K562 (cell line): ENCODE measurements at regions not wholly inside any gene's neighbourhood (a gene's known extent, or its start where the extent isn't known, plus 50 kb on each side); places are given as distances from the start of the nearest gene placed in this dataset.
"Not testable (repeated sequence)": the region's sequence is repeated elsewhere in the genome, so short reads cannot be mapped to it uniquely, and the experiment has no call there.

Experiments used
- ATAC-seq: fragments of 200-7000 bp; cut with Tn5 transposase; 3 replicates; pipeline ENCODE4 v1.9.1; 2020; ENCODE audit warnings: moderate library complexity
- BruUV-seq: library from RNA; stranded (reverse); fragments of 400-500 nt; replicated peaks from 2 replicates; lab custom pipeline; 2021; lab: Mats Ljungman, UMichigan
- CTCF ChIA-PET: fragments of 300-600 bp; formaldehyde crosslinking; extraction: SDS; loops from one replicate; lab custom pipeline; 2021; ENCODE audit warnings: low intra/inter-chr PET ratio; lab: Yijun Ruan, JAX
- POLR2A ChIA-PET: fragments of 300-600, 350-650 bp; sonication (Branson Sonifier 250); formaldehyde crosslinking; extraction: SDS; loops from one replicate; lab custom pipeline; 2021; ENCODE audit warnings: antibody characterized with exemption, inconsistent platforms; lab: Yijun Ruan, JAX
- DNase-seq, 4 experiments: peaks; one replicate each; pipeline versions ENCODE4 v3.0.0 to v3.0.0-alpha.2; 2011 to 2018; ENCODE audit warnings: low spot score in 3 of 4, mixed read lengths in 3 of 4; ENCODE audit errors: extremely low read depth in 1 of 4
- FAIRE-seq: peaks from 2 replicates; lab custom pipeline; 2011; peaks lifted over from hg19 to GRCh38; lab: Jason Lieb, UNC
- H2AFZ ChIP-seq: 2 replicates; pipeline ENCODE4 v1.6.0; 2011; ENCODE audit warnings: low read depth, low read length, control low read depth, inconsistent platforms
- H3K27ac ChIP-seq: fragments of 200-600 bp; 3 replicates; pipeline ENCODE4 v1.8.0; 2011; ENCODE audit warnings: low read depth, mild to moderate bottlenecking, control low read depth, inconsistent platforms, low read length, moderate library complexity, mixed read lengths; ENCODE audit errors: extremely low read depth
- H3K27me3 ChIP-seq, 2 experiments: fragments of 300-600 bp in 1 of 2; 2 replicates in 1 of 2; 3 replicates in 1 of 2; pipeline versions ENCODE4 v1.6.0 to v1.8.0; 2011; ENCODE audit warnings: inconsistent platforms in 2 of 2, low read length in 2 of 2, mild to moderate bottlenecking in 1 of 2, mixed read lengths in 1 of 2, moderate library complexity in 1 of 2; ENCODE audit not compliant: control insufficient read depth in 2 of 2, insufficient read depth in 2 of 2
- H3K36me3 ChIP-seq: fragments of 300-600 bp; 3 replicates; pipeline ENCODE4 v1.8.0; 2011; ENCODE audit warnings: mild to moderate bottlenecking, low read length, inconsistent platforms; ENCODE audit not compliant: control insufficient read depth, insufficient read depth
- H3K4me1 ChIP-seq, 2 experiments: fragments of 200-600 bp in 1 of 2; replicated peaks in 1 of 2; 2 replicates in 1 of 2; 3 replicates in 1 of 2; pipeline versions ENCODE4 v1.5.1 to v1.8.0; 2011; ENCODE audit warnings: inconsistent platforms in 2 of 2, low read length in 2 of 2, mild to moderate bottlenecking in 1 of 2, mixed read lengths in 1 of 2, moderate library complexity in 1 of 2; ENCODE audit not compliant: control insufficient read depth in 2 of 2, insufficient read depth in 2 of 2
- H3K4me2 ChIP-seq: 2 replicates; pipeline ENCODE4 v1.6.1; 2011; ENCODE audit warnings: low read length, control low read depth, inconsistent platforms, mixed read lengths; ENCODE audit not compliant: insufficient read depth
- H3K4me3 ChIP-seq: fragments of 200-600 bp; sonication (generic), shearing (Covaris generic); 2 replicates; pipeline ENCODE4 v1.5.1; 2016; ENCODE audit warnings: control low read depth, inconsistent platforms
- H3K79me2 ChIP-seq: fragments of 200-600 bp; 3 replicates; pipeline ENCODE4 v1.8.0; 2011; ENCODE audit warnings: low read length, inconsistent platforms; ENCODE audit not compliant: control insufficient read depth, insufficient read depth
- H3K9ac ChIP-seq, 2 experiments: 2 replicates each; pipeline versions ENCODE4 v1.6.0 to v1.6.1; 2011; ENCODE audit warnings: low read depth in 2 of 2, low read length in 2 of 2, control low read depth in 1 of 2, inconsistent platforms in 1 of 2, mild to moderate bottlenecking in 1 of 2, mixed read lengths in 1 of 2; ENCODE audit not compliant: insufficient read depth in 1 of 2
- H3K9me1 ChIP-seq: one replicate; pipeline ENCODE4 v1.6.0; 2011; ENCODE audit warnings: inconsistent platforms, mild to moderate bottlenecking, low read length, moderate library complexity; ENCODE audit not compliant: control insufficient read depth, insufficient read depth
- H3K9me3 ChIP-seq: replicated peaks from 2 replicates; pipeline ENCODE4 v1.5.1; 2011; ENCODE audit warnings: low read depth, low read length, inconsistent platforms; ENCODE audit not compliant: control insufficient read depth, insufficient read depth
- H4K20me1 ChIP-seq: replicated peaks from 2 replicates; pipeline ENCODE4 v1.6.1; 2011; ENCODE audit warnings: low read length, inconsistent platforms, mixed read lengths; ENCODE audit not compliant: control insufficient read depth, insufficient read depth
- WGBS: fragments of 100-300 bp; shearing (Covaris generic); methylation state at CpG from one replicate; pipeline ENCODE4 v1.1.6; 2016; ENCODE audit warnings: low coverage, mixed read lengths; ENCODE audit not compliant: insufficient coverage; ENCODE audit errors: missing lambda C conversion rate; 5-methylcytosine and 5-hydroxymethylcytosine counted together
- in situ Hi-C: fragments of 300-500 bp; cut with MboI; formaldehyde crosslinking; loops from 4 replicates; pipeline ENCODE4 v1.15.0; 2018; ENCODE audit warnings: inconsistent platforms, mixed read lengths
- intact Hi-C: fragments of 100-400 bp; cut with micrococcal nuclease; formaldehyde crosslinking; loops from 2 replicates; pipeline ENCODE4 v1.14.2; 2022

- H3K9me3 ChIP-seq, FAIRE-seq, in situ Hi-C loops, BruUV-seq, H3K27ac ChIP-seq, H3K4me2 ChIP-seq, H3K79me2 ChIP-seq, POLR2A ChIA-PET, CTCF ChIA-PET, H3K36me3 ChIP-seq, ATAC-seq, H2AFZ ChIP-seq, DNase-seq, H4K20me1 ChIP-seq, H3K4me3 ChIP-seq, H3K9ac ChIP-seq, H3K9me1 ChIP-seq, H3K27me3 ChIP-seq, H3K4me1 ChIP-seq, intact Hi-C loops: not testable (repeated sequence)
Observed at GRCh38 chr1:83214317-83214716, 784.6 kb downstream of the TTLL7 start.

DNA sequence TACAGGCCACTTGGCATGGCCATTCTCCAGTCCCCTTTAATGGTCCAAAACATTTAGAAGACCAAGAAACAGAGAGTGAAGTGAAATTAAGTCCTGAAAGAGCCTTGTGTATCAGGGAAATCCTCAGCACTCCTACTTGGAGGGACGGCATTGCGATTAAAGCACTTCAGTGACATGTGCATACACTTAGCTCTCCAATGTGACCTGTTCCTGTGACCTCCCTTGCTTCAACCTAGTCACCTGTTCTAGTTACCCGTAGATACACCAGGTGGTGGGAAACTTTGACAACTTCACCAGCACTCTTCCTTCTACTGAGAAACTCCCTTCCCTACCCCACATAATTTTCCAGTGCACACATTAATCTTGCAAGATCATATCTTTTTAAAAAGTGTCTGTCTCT is 785.3 kb downstream of the TTLL7 start:
- H3K27ac ChIP-seq, H3K36me3 ChIP-seq, DNase-seq, H3K4me3 ChIP-seq, H2AFZ ChIP-seq, intact Hi-C loops, H3K27me3 ChIP-seq, CTCF ChIA-PET, FAIRE-seq, ATAC-seq, POLR2A ChIA-PET, H3K9me1 ChIP-seq, H3K4me2 ChIP-seq, H3K9ac ChIP-seq, in situ Hi-C loops, H4K20me1 ChIP-seq, H3K79me2 ChIP-seq, H3K9me3 ChIP-seq, H3K4me1 ChIP-seq, BruUV-seq: not testable (repeated sequence)
- WGBS: 0% methylated on average over 2 of the region's 3 CpGs

- CTCF ChIA-PET, H3K4me1 ChIP-seq, BruUV-seq, H3K9me1 ChIP-seq, ATAC-seq, intact Hi-C loops, H3K9me3 ChIP-seq, H3K27ac ChIP-seq, H3K36me3 ChIP-seq, FAIRE-seq, H2AFZ ChIP-seq, H4K20me1 ChIP-seq, H3K27me3 ChIP-seq, POLR2A ChIA-PET, H3K4me2 ChIP-seq, H3K79me2 ChIP-seq, H3K4me3 ChIP-seq, in situ Hi-C loops, DNase-seq, H3K9ac ChIP-seq: not testable (repeated sequence)
Observed at GRCh38 chr1:83212033-83212432, 786.9 kb downstream of the TTLL7 start.

- H3K9me3 ChIP-seq, H3K27ac ChIP-seq, DNase-seq, H3K9ac ChIP-seq, POLR2A ChIA-PET, H3K4me1 ChIP-seq, ATAC-seq, H4K20me1 ChIP-seq, H3K4me2 ChIP-seq, H3K9me1 ChIP-seq, H3K27me3 ChIP-seq, H3K4me3 ChIP-seq, H2AFZ ChIP-seq, BruUV-seq, intact Hi-C loops, H3K79me2 ChIP-seq, in situ Hi-C loops, CTCF ChIA-PET, FAIRE-seq, H3K36me3 ChIP-seq: not testable (repeated sequence)
- WGBS: 0% methylated on average over 3 of the region's 4 CpGs
Observed at GRCh38 chr1:83208540-83208939, 790.4 kb downstream of the TTLL7 start.
